ENCODE measurements at regions not wholly inside any gene's neighbourhood (a gene's known extent, or its start where the extent isn't known, plus 50 kb on each side); places are given as distances from the start of the nearest gene placed in this dataset.

DNA sequence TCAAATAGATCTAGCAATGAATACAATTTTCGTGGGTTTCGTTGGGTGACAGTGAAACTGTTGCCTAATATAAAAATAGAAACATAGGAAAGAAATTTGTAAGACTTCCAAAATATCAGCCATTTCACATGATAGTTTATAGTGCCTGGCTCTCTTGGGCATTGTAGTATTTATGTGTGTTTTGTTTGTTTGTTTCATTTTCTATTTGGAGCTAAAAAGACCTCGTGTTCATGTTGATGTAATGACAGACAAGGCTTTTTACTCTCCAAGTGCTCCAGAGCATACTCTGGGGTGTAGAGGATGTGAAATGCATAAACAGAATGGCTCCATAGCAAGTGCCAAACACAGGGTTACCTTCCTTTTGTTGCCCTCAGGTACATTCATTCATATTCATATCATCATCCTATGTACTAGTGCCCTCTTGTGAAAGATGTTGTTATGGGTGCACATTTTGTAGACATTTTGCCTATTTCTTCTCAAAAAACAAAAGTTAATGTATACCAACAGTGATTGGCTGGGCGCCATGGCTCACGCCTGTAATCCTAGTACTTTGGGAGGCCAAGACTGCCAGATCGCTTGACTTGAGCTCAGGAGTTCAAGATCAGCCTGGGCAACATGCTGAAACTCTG lies 100.7 kb upstream of the AMOT start:
- Histone ChIP-seq H3K9me3 (ENCODE audit: low read length) (no peaks in the 10 kb centered on the region), H2AFZ (ENCODE audit: low read depth, low read length) (no peak overlapping the region), H3K27me3 (ENCODE audit: insufficient read depth, low read depth, low read length) (no peaks in the 10 kb centered on the region), H3K27ac (ENCODE audit: low read length) (no peak overlapping the region), H4K20me1 (ENCODE audit: insufficient read depth) (no peaks in the 10 kb centered on the region), H3K79me2 (replicated peaks; ENCODE audit: insufficient read depth, low read length) (no peaks in the 10 kb centered on the region), H3F3A (ENCODE audit: insufficient read depth, low read length, poor library complexity, severe bottlenecking) (no peaks in the 10 kb centered on the region), H3K36me3 (ENCODE audit: insufficient read depth, low read length) (no peaks in the 10 kb centered on the region), H3K9me2 (ENCODE audit: insufficient read depth, low read length) (no peaks in the 10 kb centered on the region), H3K4me2 (ENCODE audit: low read length) (no peak overlapping the region), H3K4me3 (ENCODE audit: low read length) (no peak overlapping the region), H3K9ac (ENCODE audit: low read length) (no peak overlapping the region)
- TF ChIP-seq TAF1 (IDR thresholded peaks at IDR 0.05; ENCODE audit: low read depth): no peak
- no peak for TF ChIP-seq MXI1 (conservative IDR thresholded peaks at IDR 0.05; ENCODE audit: poor library complexity, severe bottlenecking)
- no peak for TF ChIP-seq RAD21 (conservative IDR thresholded peaks at IDR 0.05)
- TF ChIP-seq POLR2AphosphoS5 (IDR thresholded peaks at IDR 0.05): no peak
- no peak for TF ChIP-seq EP300 (conservative IDR thresholded peaks at IDR 0.05; ENCODE audit: poor library complexity, severe bottlenecking)
- TF ChIP-seq EZH2 (IDR thresholded peaks at IDR 0.05; ENCODE audit: borderline replicate concordance, insufficient read depth, low read length, poor library complexity, severe bottlenecking): no peak
- TF ChIP-seq SMC3 (conservative IDR thresholded peaks at IDR 0.05; ENCODE audit: poor library complexity): no peak

DNA sequence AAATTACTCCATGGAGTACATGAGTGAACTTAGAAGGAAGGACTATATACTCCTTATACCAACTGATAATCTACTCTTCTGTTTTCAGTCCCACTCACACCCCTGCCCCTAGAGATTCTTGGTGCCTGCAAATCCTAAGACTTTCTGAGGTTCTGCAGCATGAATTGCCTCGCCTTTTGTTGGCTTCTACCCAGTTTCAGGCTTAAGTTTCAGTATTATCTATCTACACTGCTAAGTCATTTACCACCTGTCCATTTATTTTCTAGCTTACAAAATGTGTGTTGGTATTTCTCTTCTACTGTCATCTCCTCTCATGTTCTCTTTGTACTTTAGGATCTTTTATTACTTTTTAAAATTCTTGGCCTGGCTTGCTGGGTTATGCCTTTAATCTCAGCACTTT lies 94.4 kb upstream of the AMOT start:
- no peak overlapping the region for H2AFZ ChIP-seq (ENCODE audit: low read depth, low read length)
- H3K27me3 ChIP-seq (ENCODE audit: insufficient read depth, low read depth, low read length): no peaks in the 10 kb centered on the region
- H3K79me2 ChIP-seq (replicated peaks; ENCODE audit: insufficient read depth, low read length): no peaks in the 10 kb centered on the region
- H3K9ac ChIP-seq (ENCODE audit: low read length): no peak overlapping the region
- no peaks in the 10 kb centered on the region for H3F3A ChIP-seq (ENCODE audit: insufficient read depth, low read length, poor library complexity, severe bottlenecking)
- H4K20me1 ChIP-seq (ENCODE audit: insufficient read depth): no peaks in the 10 kb centered on the region
- no peaks in the 10 kb centered on the region for H3K9me3 ChIP-seq (ENCODE audit: low read length)
- no peaks in the 10 kb centered on the region for H3K36me3 ChIP-seq (ENCODE audit: insufficient read depth, low read length)
- H3K4me2 ChIP-seq (ENCODE audit: low read length): no peak overlapping the region
- no peak overlapping the region for H3K4me3 ChIP-seq (ENCODE audit: low read length)
- no peaks in the 10 kb centered on the region for H3K9me2 ChIP-seq (ENCODE audit: insufficient read depth, low read length)
- TF ChIP-seq EZH2 (IDR thresholded peaks at IDR 0.05; ENCODE audit: borderline replicate concordance, insufficient read depth, low read length, poor library complexity, severe bottlenecking): no peak
- TF ChIP-seq, protein P1, sequence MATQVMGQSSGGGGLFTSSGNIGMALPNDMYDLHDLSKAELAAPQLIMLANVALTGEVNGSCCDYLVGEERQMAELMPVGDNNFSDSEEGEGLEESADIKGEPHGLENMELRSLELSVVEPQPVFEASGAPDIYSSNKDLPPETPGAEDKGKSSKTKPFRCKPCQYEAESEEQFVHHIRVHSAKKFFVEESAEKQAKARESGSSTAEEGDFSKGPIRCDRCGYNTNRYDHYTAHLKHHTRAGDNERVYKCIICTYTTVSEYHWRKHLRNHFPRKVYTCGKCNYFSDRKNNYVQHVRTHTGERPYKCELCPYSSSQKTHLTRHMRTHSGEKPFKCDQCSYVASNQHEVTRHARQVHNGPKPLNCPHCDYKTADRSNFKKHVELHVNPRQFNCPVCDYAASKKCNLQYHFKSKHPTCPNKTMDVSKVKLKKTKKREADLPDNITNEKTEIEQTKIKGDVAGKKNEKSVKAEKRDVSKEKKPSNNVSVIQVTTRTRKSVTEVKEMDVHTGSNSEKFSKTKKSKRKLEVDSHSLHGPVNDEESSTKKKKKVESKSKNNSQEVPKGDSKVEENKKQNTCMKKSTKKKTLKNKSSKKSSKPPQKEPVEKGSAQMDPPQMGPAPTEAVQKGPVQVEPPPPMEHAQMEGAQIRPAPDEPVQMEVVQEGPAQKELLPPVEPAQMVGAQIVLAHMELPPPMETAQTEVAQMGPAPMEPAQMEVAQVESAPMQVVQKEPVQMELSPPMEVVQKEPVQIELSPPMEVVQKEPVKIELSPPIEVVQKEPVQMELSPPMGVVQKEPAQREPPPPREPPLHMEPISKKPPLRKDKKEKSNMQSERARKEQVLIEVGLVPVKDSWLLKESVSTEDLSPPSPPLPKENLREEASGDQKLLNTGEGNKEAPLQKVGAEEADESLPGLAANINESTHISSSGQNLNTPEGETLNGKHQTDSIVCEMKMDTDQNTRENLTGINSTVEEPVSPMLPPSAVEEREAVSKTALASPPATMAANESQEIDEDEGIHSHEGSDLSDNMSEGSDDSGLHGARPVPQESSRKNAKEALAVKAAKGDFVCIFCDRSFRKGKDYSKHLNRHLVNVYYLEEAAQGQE (IDR thresholded peaks at IDR 0.05; ENCODE audit: borderline replicate concordance): no peak
- TF ChIP-seq TAF1 (IDR thresholded peaks at IDR 0.05; ENCODE audit: low read depth): no peak
- TF ChIP-seq SMC3 (conservative IDR thresholded peaks at IDR 0.05; ENCODE audit: poor library complexity): no peak
- TF ChIP-seq RAD21 (conservative IDR thresholded peaks at IDR 0.05): no peak
- TF ChIP-seq MXI1 (conservative IDR thresholded peaks at IDR 0.05; ENCODE audit: poor library complexity, severe bottlenecking): no peak
- no peak for TF ChIP-seq EP300 (conservative IDR thresholded peaks at IDR 0.05; ENCODE audit: poor library complexity, severe bottlenecking)
- TF ChIP-seq, protein P2, sequence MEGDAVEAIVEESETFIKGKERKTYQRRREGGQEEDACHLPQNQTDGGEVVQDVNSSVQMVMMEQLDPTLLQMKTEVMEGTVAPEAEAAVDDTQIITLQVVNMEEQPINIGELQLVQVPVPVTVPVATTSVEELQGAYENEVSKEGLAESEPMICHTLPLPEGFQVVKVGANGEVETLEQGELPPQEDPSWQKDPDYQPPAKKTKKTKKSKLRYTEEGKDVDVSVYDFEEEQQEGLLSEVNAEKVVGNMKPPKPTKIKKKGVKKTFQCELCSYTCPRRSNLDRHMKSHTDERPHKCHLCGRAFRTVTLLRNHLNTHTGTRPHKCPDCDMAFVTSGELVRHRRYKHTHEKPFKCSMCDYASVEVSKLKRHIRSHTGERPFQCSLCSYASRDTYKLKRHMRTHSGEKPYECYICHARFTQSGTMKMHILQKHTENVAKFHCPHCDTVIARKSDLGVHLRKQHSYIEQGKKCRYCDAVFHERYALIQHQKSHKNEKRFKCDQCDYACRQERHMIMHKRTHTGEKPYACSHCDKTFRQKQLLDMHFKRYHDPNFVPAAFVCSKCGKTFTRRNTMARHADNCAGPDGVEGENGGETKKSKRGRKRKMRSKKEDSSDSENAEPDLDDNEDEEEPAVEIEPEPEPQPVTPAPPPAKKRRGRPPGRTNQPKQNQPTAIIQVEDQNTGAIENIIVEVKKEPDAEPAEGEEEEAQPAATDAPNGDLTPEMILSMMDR (IDR thresholded peaks at IDR 0.05; ENCODE audit: poor library complexity, severe bottlenecking): no peak
- no peak for TF ChIP-seq POLR2AphosphoS5 (IDR thresholded peaks at IDR 0.05)
- no peak overlapping the region for H3K27ac ChIP-seq (ENCODE audit: low read length)
